HUES64 (cell line): ENCODE measurements at regions not wholly inside any gene's neighbourhood (a gene's known extent, or its start where the extent isn't known, plus 50 kb on each side); places are given as distances from the start of the nearest gene placed in this dataset.
"Not testable (repeated sequence)": the region's sequence is repeated elsewhere in the genome, so short reads cannot be mapped to it uniquely, and the experiment has no call there.

ENCODE experiments used
- H3K27ac ChIP-seq: 2 replicates; pipeline ENCODE4 v1.7.0; 2013; ENCODE audit warnings: low read depth, low read length, inconsistent platforms
- H3K27me3 ChIP-seq: 2 replicates; pipeline ENCODE4 v1.6.1; 2013; ENCODE audit warnings: mild to moderate bottlenecking, low read length; ENCODE audit not compliant: insufficient read depth
- H3K36me3 ChIP-seq: 2 replicates; pipeline ENCODE4 v1.6.1; 2013; ENCODE audit warnings: mild to moderate bottlenecking, low read length; ENCODE audit not compliant: insufficient read depth
- H3K4me1 ChIP-seq: 2 replicates; pipeline ENCODE4 v1.6.1; 2013; ENCODE audit warnings: mild to moderate bottlenecking, low read length, moderate library complexity; ENCODE audit not compliant: insufficient read depth
- H3K4me3 ChIP-seq: 2 replicates; pipeline ENCODE4 v1.5.1; 2013; ENCODE audit warnings: mild to moderate bottlenecking, low read length, moderate library complexity
- H3K9ac ChIP-seq: 2 replicates; pipeline ENCODE4 v1.6.1; 2013; ENCODE audit warnings: mild to moderate bottlenecking, low read depth, low read length
- H3K9me3 ChIP-seq: 2 replicates; pipeline ENCODE4 v1.6.1; 2013; ENCODE audit warnings: low read depth, low read length; ENCODE audit not compliant: insufficient read depth
- WGBS: fragments of 150-250, 120-280 bp; methylation state at CpG from one replicate; pipeline ENCODE4 v1.1.7; 2013; ENCODE audit warnings: missing lambda C conversion rate; 5-methylcytosine and 5-hydroxymethylcytosine counted together

GRCh38 chr4:15188605-15189539 lies 186.6 kb downstream of the CPEB2 start:
- Histone ChIP-seq H3K9ac (no peak overlapping the region), H3K27me3 (no peaks in the 10 kb centered on the region), H3K36me3 (no peaks in the 10 kb centered on the region), H3K27ac (no peak overlapping the region), H3K4me1 (no peaks in the 10 kb centered on the region), H3K9me3 (no peaks in the 10 kb centered on the region), H3K4me3 (no peak overlapping the region)
- WGBS = 81% methylated on average over 2 of the region's 3 CpGs

GRCh38 chr4:15194520-15194919 lies 192.2 kb downstream of the CPEB2 start:
- WGBS = 100% methylated on average over 2 of the region's 2 CpGs

GRCh38 chr4:15197005-15197404 lies 194.7 kb downstream of the CPEB2 start:
- no peaks in the 10 kb centered on the region for H3K36me3 ChIP-seq
- no peak overlapping the region for H3K27ac ChIP-seq
- no peak overlapping the region for H3K4me3 ChIP-seq
- no peak overlapping the region for H3K9ac ChIP-seq
- no peaks in the 10 kb centered on the region for H3K27me3 ChIP-seq
- WGBS = 50% methylated on average over 4 of the region's 4 CpGs
- H3K9me3 ChIP-seq = no peaks in the 10 kb centered on the region
- H3K4me1 ChIP-seq = peaks cover 29% of the 10 kb centered on the region

More at GRCh38 chr4:15194520-15194919, 192.2 kb downstream of the CPEB2 start:
- no peak overlapping the region for H3K9ac ChIP-seq
- H3K27ac ChIP-seq = no peak overlapping the region
- H3K36me3 ChIP-seq = no peaks in the 10 kb centered on the region
- H3K9me3 ChIP-seq = no peaks in the 10 kb centered on the region
- H3K27me3 ChIP-seq = no peaks in the 10 kb centered on the region
- no peak overlapping the region for H3K4me3 ChIP-seq
- H3K4me1 ChIP-seq = peaks cover 28% of the 10 kb centered on the region

- H3K9ac ChIP-seq = no peak overlapping the region
- WGBS = 32% methylated on average over 10 of the region's 11 CpGs
- H3K9me3 ChIP-seq = no peaks in the 10 kb centered on the region
- H3K4me1 ChIP-seq = peaks cover 29% of the 10 kb centered on the region
- H3K27me3 ChIP-seq = no peaks in the 10 kb centered on the region
- no peaks in the 10 kb centered on the region for H3K36me3 ChIP-seq
- peak overlapping the region; percentile 7; the same call in 1 of the 2 replicates for H3K4me3 ChIP-seq
- peak overlapping the region; percentile 83; the same call in 1 of the 2 replicates for H3K27ac ChIP-seq
Measured at GRCh38 chr4:15198070-15198727, 195.9 kb downstream of the CPEB2 start.

- H3K27me3 ChIP-seq = no peaks in the 10 kb centered on the region
- peaks cover 3% of the 10 kb centered on the region; the same call in 1 of the 2 replicates for H3K36me3 ChIP-seq
- H3K4me1 ChIP-seq = peaks cover 26% of the 10 kb centered on the region
- peaks cover 12% of the 10 kb centered on the region for H3K9me3 ChIP-seq
- no peak overlapping the region for H3K4me3 ChIP-seq
- no peak overlapping the region for H3K9ac ChIP-seq
- H3K27ac ChIP-seq = no peak overlapping the region
- 97% methylated on average over 1 of the region's 1 CpG for WGBS
Measured at GRCh38 chr4:15201782-15202181, 199.5 kb downstream of the CPEB2 start.

GRCh38 chr4:15202481-15202880 lies 200.2 kb downstream of the CPEB2 start:
- Histone ChIP-seq H3K27me3 (no peaks in the 10 kb centered on the region), H3K9ac (no peak overlapping the region), H3K4me3 (no peak overlapping the region), H3K27ac (no peak overlapping the region), H3K36me3 (peaks cover 3% of the 10 kb centered on the region; the same call in 1 of the 2 replicates), H3K4me1 (peaks cover 21% of the 10 kb centered on the region), H3K9me3 (peaks cover 15% of the 10 kb centered on the region)
- WGBS = 88% methylated on average over 2 of the region's 2 CpGs

- H3K9me3 ChIP-seq = peaks cover 19% of the 10 kb centered on the region
- not testable (repeated sequence) for H3K27ac ChIP-seq, H3K36me3 ChIP-seq, H3K9ac ChIP-seq, H3K27me3 ChIP-seq, H3K4me1 ChIP-seq, H3K4me3 ChIP-seq
- 98% methylated on average over 3 of the region's 3 CpGs for WGBS
Measured at GRCh38 chr4:15206526-15206925, 204.2 kb downstream of the CPEB2 start.

- 91% methylated on average over 5 of the region's 6 CpGs for WGBS
- Histone ChIP-seq H3K36me3 (no peaks in the 10 kb centered on the region), H3K27ac (no peak overlapping the region), H3K9me3 (no peaks in the 10 kb centered on the region), H3K9ac (no peak overlapping the region), H3K4me1 (peaks cover 12% of the 10 kb centered on the region), H3K4me3 (no peak overlapping the region), H3K27me3 (no peaks in the 10 kb centered on the region)
Measured at GRCh38 chr4:15213302-15213970, 211.2 kb downstream of the CPEB2 start.

- H3K27ac ChIP-seq = no peak overlapping the region
Measured at GRCh38 chr4:15215109-15215508, 212.7 kb upstream of the C1QTNF7 start.

GRCh38 chr4:15226203-15226602 lies 201.6 kb upstream of the C1QTNF7 start:
- Histone ChIP-seq H3K4me1 (no peaks in the 10 kb centered on the region), H3K27me3 (no peaks in the 10 kb centered on the region), H3K9me3 (no peaks in the 10 kb centered on the region), H3K36me3 (no peaks in the 10 kb centered on the region), H3K27ac (no peak overlapping the region), H3K9ac (no peak overlapping the region), H3K4me3 (no peak overlapping the region)
- WGBS = 93% methylated on average over 3 of the region's 3 CpGs

More at GRCh38 chr4:15215109-15215508, 212.7 kb upstream of the C1QTNF7 start:
- H3K4me3 ChIP-seq = no peak overlapping the region
- no peaks in the 10 kb centered on the region for H3K36me3 ChIP-seq
- H3K27me3 ChIP-seq = no peaks in the 10 kb centered on the region
- 91% methylated on average over 6 of the region's 6 CpGs for WGBS
- no peaks in the 10 kb centered on the region for H3K9me3 ChIP-seq
- no peak overlapping the region for H3K9ac ChIP-seq
- H3K4me1 ChIP-seq = peaks cover 14% of the 10 kb centered on the region
